ENCODE measurements at regions not wholly inside any gene's neighbourhood (a gene's known extent, or its start where the extent isn't known, plus 50 kb on each side); places are given as distances from the start of the nearest gene placed in this dataset.

- H3K27ac Mint-ChIP-seq (ENCODE audit: low read depth, unreplicated experiment), result no peak overlapping the region
- no peak for DNase-seq (ENCODE audit: unreplicated experiment)
- H3K9me3 Mint-ChIP-seq (ENCODE audit: unreplicated experiment), result peaks cover 9% of the 10 kb centered on the region
- TF ChIP-seq CTCF (IDR thresholded peaks at IDR 0.05; ENCODE audit: unreplicated experiment), result no peak
- no peak overlapping the region for H3K4me3 Mint-ChIP-seq (ENCODE audit: unreplicated experiment)
- no peaks in the 10 kb centered on the region for H3K4me1 Mint-ChIP-seq (ENCODE audit: insufficient read depth, unreplicated experiment)
- no TSS peak for BruUV-seq (replicated peaks)
- POLR2A ChIA-PET, result no interaction called here
- no peaks in the 10 kb centered on the region for H3K36me3 Mint-ChIP-seq (ENCODE audit: insufficient read depth, unreplicated experiment)
- intact Hi-C loops (cut with micrococcal nuclease), result no loop called here
- no peaks in the 10 kb centered on the region for H3K27me3 Mint-ChIP-seq (ENCODE audit: insufficient read depth, unreplicated experiment)
- CTCF ChIA-PET, result no interaction called here
Observed at GRCh38 chr19:31445406-31445805, 96.2 kb upstream of the TSHZ3 start.

GRCh38 chr19:31448221-31448657 lies 99.0 kb upstream of the TSHZ3 start:
- ChIA-PET POLR2A (no interaction called here), CTCF (no interaction called here)
- DNase-seq (ENCODE audit: unreplicated experiment), result no peak
- intact Hi-C loops (cut with micrococcal nuclease), result no loop called here
- H3K36me3 Mint-ChIP-seq (ENCODE audit: insufficient read depth, unreplicated experiment), result no peaks in the 10 kb centered on the region
- no peak overlapping the region for H3K4me3 Mint-ChIP-seq (ENCODE audit: unreplicated experiment)
- H3K4me1 Mint-ChIP-seq (ENCODE audit: insufficient read depth, unreplicated experiment), result no peaks in the 10 kb centered on the region
- H3K27ac Mint-ChIP-seq (ENCODE audit: low read depth, unreplicated experiment), result no peak overlapping the region
- peaks cover 19% of the 10 kb centered on the region for H3K9me3 Mint-ChIP-seq (ENCODE audit: unreplicated experiment)
- no peak for TF ChIP-seq CTCF (IDR thresholded peaks at IDR 0.05; ENCODE audit: unreplicated experiment)
- no peaks in the 10 kb centered on the region for H3K27me3 Mint-ChIP-seq (ENCODE audit: insufficient read depth, unreplicated experiment)
- BruUV-seq (replicated peaks), result no TSS peak

- intact Hi-C loops (cut with micrococcal nuclease), result no loop called here
- no peaks in the 10 kb centered on the region for H3K36me3 Mint-ChIP-seq (ENCODE audit: insufficient read depth, unreplicated experiment)
- H3K9me3 Mint-ChIP-seq (ENCODE audit: unreplicated experiment), result peaks cover 19% of the 10 kb centered on the region
- no peak overlapping the region for H3K27ac Mint-ChIP-seq (ENCODE audit: low read depth, unreplicated experiment)
- no peak for DNase-seq (ENCODE audit: unreplicated experiment)
- CTCF ChIA-PET, result interaction anchor here (0.7 kb wide), 1 partner anchor 777 kb away, joined by 3 read pairs; no protein-coding TSS in a partner anchor
- no peaks in the 10 kb centered on the region for H3K27me3 Mint-ChIP-seq (ENCODE audit: insufficient read depth, unreplicated experiment)
- H3K4me1 Mint-ChIP-seq (ENCODE audit: insufficient read depth, unreplicated experiment), result no peaks in the 10 kb centered on the region
- H3K4me3 Mint-ChIP-seq (ENCODE audit: unreplicated experiment), result no peak overlapping the region
- POLR2A ChIA-PET, result no interaction called here
- no TSS peak for BruUV-seq (replicated peaks)
- no peak for TF ChIP-seq CTCF (IDR thresholded peaks at IDR 0.05; ENCODE audit: unreplicated experiment)
Observed at GRCh38 chr19:31449379-31449778, 100.1 kb upstream of the TSHZ3 start.

GRCh38 chr19:31450696-31451095 lies 101.5 kb upstream of the TSHZ3 start:
- intact Hi-C loops (cut with micrococcal nuclease), result no loop called here
- Mint-ChIP-seq H3K9me3 (ENCODE audit: unreplicated experiment) (peaks cover 26% of the 10 kb centered on the region), H3K27ac (ENCODE audit: low read depth, unreplicated experiment) (no peak overlapping the region), H3K4me1 (ENCODE audit: insufficient read depth, unreplicated experiment) (no peaks in the 10 kb centered on the region), H3K27me3 (ENCODE audit: insufficient read depth, unreplicated experiment) (no peaks in the 10 kb centered on the region), H3K4me3 (ENCODE audit: unreplicated experiment) (no peak overlapping the region), H3K36me3 (ENCODE audit: insufficient read depth, unreplicated experiment) (no peaks in the 10 kb centered on the region)
- no TSS peak for BruUV-seq (replicated peaks)
- no peak for TF ChIP-seq CTCF (IDR thresholded peaks at IDR 0.05; ENCODE audit: unreplicated experiment)
- POLR2A ChIA-PET, result no interaction called here
- CTCF ChIA-PET, result no interaction called here
- DNase-seq (ENCODE audit: unreplicated experiment), result no peak
